Activated CD8-positive, alpha-beta memory T cell treated with anti-CD3 and anti-CD28 coated beads, Interleukin-2, amount 10 ng/mL, durations not matched to agents 7 days and 5 days (primary cell): ENCODE measurements at regions not wholly inside any gene's neighbourhood (a gene's known extent, or its start where the extent isn't known, plus 50 kb on each side); places are given as distances from the start of the nearest gene placed in this dataset.

ENCODE experiments used
- ATAC-seq: fragments of 150-1000 bp; cut with Tn5 transposase; one replicate; pipeline ENCODE4 v1.10.0; 2021; ENCODE audit warnings: moderate library complexity
- CTCF ChIA-PET: fragments of 350-600 bp; sonication (Branson Sonifier 250); formaldehyde crosslinking; loops from one replicate; lab custom pipeline; 2021; ENCODE audit warnings: antibody characterized with exemption; lab: Charles Lee
- DNase-seq: peaks from one replicate; pipeline ENCODE4 v3.0.0-alpha.2; 2020
- H3K27ac Mint-ChIP-seq: one replicate; pipeline ENCODE4 v1.8.0; 2021; ENCODE audit warnings: mild to moderate bottlenecking, mixed read lengths
- H3K27me3 Mint-ChIP-seq: one replicate; pipeline ENCODE4 v1.8.0; 2021; ENCODE audit warnings: mixed read lengths
- H3K36me3 Mint-ChIP-seq: one replicate; pipeline ENCODE4 v1.8.0; 2021; ENCODE audit warnings: mild to moderate bottlenecking, mixed read lengths
- H3K4me1 Mint-ChIP-seq: one replicate; pipeline ENCODE4 v1.8.0; 2021; ENCODE audit warnings: mixed read lengths
- H3K4me3 Mint-ChIP-seq: one replicate; pipeline ENCODE4 v1.8.0; 2021; ENCODE audit warnings: mild to moderate bottlenecking, moderate library complexity, mixed read lengths
- H3K9me3 Mint-ChIP-seq: one replicate; pipeline ENCODE4 v1.8.0; 2022; ENCODE audit warnings: low read depth, mixed read lengths

- no peak overlapping the region for H3K4me3 Mint-ChIP-seq
- peaks cover 58% of the 10 kb centered on the region for H3K27me3 Mint-ChIP-seq
- no peak overlapping the region for H3K27ac Mint-ChIP-seq
- H3K4me1 Mint-ChIP-seq, result no peaks in the 10 kb centered on the region
- ATAC-seq (no peak), DNase-seq (no peak)
- peaks cover 2% of the 10 kb centered on the region for H3K9me3 Mint-ChIP-seq
- CTCF ChIA-PET, result interaction anchor here (0.6 to 2.3 kb wide), 2 partner anchors 187 to 345 kb away, joined by 3 to 9 read pairs; no protein-coding TSS in a partner anchor
- H3K36me3 Mint-ChIP-seq, result no peaks in the 10 kb centered on the region
Observed at GRCh38 chr3:43854283-43854682, 163.5 kb downstream of the ABHD5 start.

GRCh38 chr3:43854916-43855315, 164.2 kb downstream of the ABHD5 start:
- no peak for ATAC-seq
- H3K4me1 Mint-ChIP-seq, result no peaks in the 10 kb centered on the region
- CTCF ChIA-PET, result interaction anchor here (0.6 to 2.3 kb wide), 7 partner anchors 8 to 346 kb away, joined by 3 to 9 read pairs (median 5); no protein-coding TSS in a partner anchor
- no peak overlapping the region for H3K4me3 Mint-ChIP-seq
- no peak overlapping the region for H3K27ac Mint-ChIP-seq
- H3K36me3 Mint-ChIP-seq, result no peaks in the 10 kb centered on the region
- no peaks in the 10 kb centered on the region for H3K9me3 Mint-ChIP-seq
- H3K27me3 Mint-ChIP-seq, result peaks cover 59% of the 10 kb centered on the region
- no peak for DNase-seq

- Mint-ChIP-seq H3K27ac (no peak overlapping the region), H3K9me3 (no peaks in the 10 kb centered on the region), H3K27me3 (peaks cover 57% of the 10 kb centered on the region), H3K36me3 (no peaks in the 10 kb centered on the region), H3K4me1 (no peaks in the 10 kb centered on the region), H3K4me3 (no peak overlapping the region)
- peak; percentile 61 for DNase-seq
- peak; percentile 60 for ATAC-seq
- CTCF ChIA-PET, result interaction anchor here (0.8 to 2.3 kb wide), 8 partner anchors 9 to 351 kb away, joined by 3 to 9 read pairs (median 4); no protein-coding TSS in a partner anchor
Observed at GRCh38 chr3:43855674-43856299, 165.0 kb downstream of the ABHD5 start.

GRCh38 chr3:43856351-43856750, 165.6 kb downstream of the ABHD5 start:
- Mint-ChIP-seq H3K36me3 (no peaks in the 10 kb centered on the region), H3K4me1 (no peaks in the 10 kb centered on the region), H3K4me3 (no peak overlapping the region), H3K27me3 (peaks cover 57% of the 10 kb centered on the region), H3K27ac (no peak overlapping the region), H3K9me3 (no peaks in the 10 kb centered on the region)
- CTCF ChIA-PET, result interaction anchor here (0.9 to 2.3 kb wide), 6 partner anchors 10 to 350 kb away, joined by 3 to 9 read pairs (median 6); no protein-coding TSS in a partner anchor
- no peak for ATAC-seq
- DNase-seq, result no peak

- Mint-ChIP-seq H3K4me1 (no peaks in the 10 kb centered on the region), H3K36me3 (no peaks in the 10 kb centered on the region), H3K27ac (no peak overlapping the region), H3K4me3 (no peak overlapping the region), H3K27me3 (peaks cover 56% of the 10 kb centered on the region), H3K9me3 (no peaks in the 10 kb centered on the region)
- DNase-seq, result no peak
- CTCF ChIA-PET, result interaction anchor here (2.0 to 2.2 kb wide), 2 partner anchors 14 to 274 kb away, joined by 5 to 7 read pairs; no protein-coding TSS in a partner anchor
- no peak for ATAC-seq
Observed at GRCh38 chr3:43856761-43857160, 166.0 kb downstream of the ABHD5 start.

- Mint-ChIP-seq H3K27ac (no peak overlapping the region), H3K4me3 (no peak overlapping the region), H3K4me1 (no peaks in the 10 kb centered on the region), H3K36me3 (no peaks in the 10 kb centered on the region), H3K27me3 (peaks cover 48% of the 10 kb centered on the region), H3K9me3 (no peaks in the 10 kb centered on the region)
- CTCF ChIA-PET, result no interaction called here
- no peak for DNase-seq
- no peak for ATAC-seq
Observed at GRCh38 chr3:43857361-43858293, 166.9 kb downstream of the ABHD5 start.

GRCh38 chr3:43858294-43858701, 167.6 kb downstream of the ABHD5 start:
- Mint-ChIP-seq H3K9me3 (no peaks in the 10 kb centered on the region), H3K36me3 (no peaks in the 10 kb centered on the region), H3K27me3 (peaks cover 45% of the 10 kb centered on the region), H3K4me1 (no peaks in the 10 kb centered on the region), H3K4me3 (no peak overlapping the region), H3K27ac (no peak overlapping the region)
- ATAC-seq (no peak), DNase-seq (no peak)
- CTCF ChIA-PET, result no interaction called here

- H3K27me3 Mint-ChIP-seq, result peaks cover 36% of the 10 kb centered on the region
Observed at GRCh38 chr3:43859766-43860165, 169.0 kb downstream of the ABHD5 start.

GRCh38 chr3:43861635-43862034, 170.9 kb downstream of the ABHD5 start:
- H3K9me3 Mint-ChIP-seq, result no peaks in the 10 kb centered on the region
- H3K4me3 Mint-ChIP-seq, result no peak overlapping the region
- no peaks in the 10 kb centered on the region for H3K36me3 Mint-ChIP-seq
- H3K4me1 Mint-ChIP-seq, result no peaks in the 10 kb centered on the region
- CTCF ChIA-PET, result no interaction called here
- no peak overlapping the region for H3K27ac Mint-ChIP-seq
- peaks cover 28% of the 10 kb centered on the region for H3K27me3 Mint-ChIP-seq
- ATAC-seq (no peak), DNase-seq (no peak)

More at GRCh38 chr3:43859766-43860165, 169.0 kb downstream of the ABHD5 start:
- Mint-ChIP-seq H3K9me3 (no peaks in the 10 kb centered on the region), H3K4me3 (no peak overlapping the region), H3K4me1 (no peaks in the 10 kb centered on the region), H3K36me3 (no peaks in the 10 kb centered on the region), H3K27ac (no peak overlapping the region)
- ATAC-seq (no peak), DNase-seq (no peak)
- CTCF ChIA-PET, result no interaction called here

- Mint-ChIP-seq H3K9me3 (no peaks in the 10 kb centered on the region), H3K4me3 (no peak overlapping the region), H3K27ac (no peak overlapping the region), H3K36me3 (no peaks in the 10 kb centered on the region), H3K4me1 (no peaks in the 10 kb centered on the region), H3K27me3 (peaks cover 21% of the 10 kb centered on the region)
- DNase-seq (no peak), ATAC-seq (no peak)
- CTCF ChIA-PET, result no interaction called here
Observed at GRCh38 chr3:43862470-43862869, 171.7 kb downstream of the ABHD5 start.

GRCh38 chr3:43862992-43863805, 172.5 kb downstream of the ABHD5 start:
- Mint-ChIP-seq H3K4me3 (no peak overlapping the region), H3K4me1 (no peaks in the 10 kb centered on the region), H3K36me3 (no peaks in the 10 kb centered on the region), H3K27ac (no peak overlapping the region), H3K27me3 (peaks cover 15% of the 10 kb centered on the region), H3K9me3 (no peaks in the 10 kb centered on the region)
- CTCF ChIA-PET, result no interaction called here
- no peak for ATAC-seq
- DNase-seq, result no peak

GRCh38 chr3:43863966-43864933, 173.5 kb downstream of the ABHD5 start:
- H3K36me3 Mint-ChIP-seq, result no peaks in the 10 kb centered on the region
- no peak overlapping the region for H3K27ac Mint-ChIP-seq
- no peaks in the 10 kb centered on the region for H3K9me3 Mint-ChIP-seq
- CTCF ChIA-PET, result no interaction called here
- DNase-seq (no peak), ATAC-seq (no peak)
- no peak overlapping the region for H3K4me3 Mint-ChIP-seq
- H3K27me3 Mint-ChIP-seq, result peaks cover 8% of the 10 kb centered on the region
- no peaks in the 10 kb centered on the region for H3K4me1 Mint-ChIP-seq
